ENCODE measurements at regions not wholly inside any gene's neighbourhood (a gene's known extent, or its start where the extent isn't known, plus 50 kb on each side); places are given as distances from the start of the nearest gene placed in this dataset.

GRCh38 chr12:42828836-42829235, 239.3 kb upstream of the PRICKLE1 start:
- no peak for TF ChIP-seq CTCF (IDR thresholded peaks at IDR 0.05)
- no peak for TF ChIP-seq POLR2A (IDR thresholded peaks at IDR 0.05)

All from adrenal gland (tissue), 5 donors.